ENCODE measurements at regions not wholly inside any gene's neighbourhood (a gene's known extent, or its start where the extent isn't known, plus 50 kb on each side); places are given as distances from the start of the nearest gene placed in this dataset.

DNA sequence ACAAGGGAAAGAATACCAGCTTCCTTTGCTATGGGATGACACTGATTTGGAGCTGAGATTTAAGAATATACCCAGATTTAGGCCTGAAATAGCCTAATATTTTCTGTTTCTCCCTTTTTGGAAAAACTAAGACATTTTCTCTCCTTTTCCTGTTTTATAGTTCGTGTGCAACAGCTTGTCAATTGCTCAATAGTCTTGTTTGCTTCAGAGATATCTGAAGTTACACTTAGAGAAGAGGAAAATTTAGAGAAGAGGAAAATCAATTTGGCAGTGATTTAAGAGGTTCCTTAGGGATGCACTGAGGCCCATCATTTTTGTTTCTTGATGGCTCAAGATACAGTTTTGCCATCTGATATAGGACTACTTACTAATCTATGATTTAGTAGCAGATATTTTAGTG is 398.6 kb downstream of the RFPL4B start:
- no peak overlapping the region for H3K4me3 ChIP-seq (ENCODE audit: low read length)
- H3K4me1 ChIP-seq (ENCODE audit: insufficient read depth, low read length): peaks cover 19% of the 10 kb centered on the region; the same call in 1 of the 2 replicates
- H3K27ac ChIP-seq (ENCODE audit: low read length): no peak overlapping the region
- no peaks in the 10 kb centered on the region for H3K9me3 ChIP-seq (ENCODE audit: insufficient read depth, low read depth, low read length)
- no peak overlapping the region for H3K9ac ChIP-seq (ENCODE audit: low read depth, low read length)
- H3K27me3 ChIP-seq (ENCODE audit: insufficient read depth, low read length): no peaks in the 10 kb centered on the region
- no peaks in the 10 kb centered on the region for H3K36me3 ChIP-seq (ENCODE audit: insufficient read depth, low read depth, low read length)

DNA sequence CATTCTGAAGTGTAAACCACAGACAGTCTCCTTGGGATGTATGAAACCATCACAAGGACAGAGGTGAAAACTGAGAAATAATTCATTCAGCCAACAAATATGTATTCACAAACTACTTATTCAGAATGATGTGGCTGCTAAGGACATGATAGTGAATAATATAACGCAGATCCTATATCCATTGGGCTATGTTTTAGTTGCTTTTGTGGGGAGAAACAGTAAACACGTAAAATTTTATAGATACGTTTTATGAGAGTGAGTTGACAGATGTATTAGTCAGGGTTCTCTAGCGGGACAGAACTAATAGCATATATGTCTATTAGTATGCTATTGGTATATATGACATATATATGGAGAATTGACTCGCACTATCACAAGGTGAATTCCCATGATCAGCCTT is 402.5 kb downstream of the RFPL4B start:
- Histone ChIP-seq H3K4me3 (ENCODE audit: low read length) (no peak overlapping the region), H3K36me3 (ENCODE audit: insufficient read depth, low read depth, low read length) (no peaks in the 10 kb centered on the region), H3K27me3 (ENCODE audit: insufficient read depth, low read length) (no peaks in the 10 kb centered on the region), H3K27ac (ENCODE audit: low read length) (no peak overlapping the region), H3K9me3 (ENCODE audit: insufficient read depth, low read depth, low read length) (no peaks in the 10 kb centered on the region), H3K9ac (ENCODE audit: low read depth, low read length) (no peak overlapping the region), H3K4me1 (ENCODE audit: insufficient read depth, low read length) (peaks cover under 1% of the 10 kb centered on the region; the same call in 1 of the 2 replicates)

DNA sequence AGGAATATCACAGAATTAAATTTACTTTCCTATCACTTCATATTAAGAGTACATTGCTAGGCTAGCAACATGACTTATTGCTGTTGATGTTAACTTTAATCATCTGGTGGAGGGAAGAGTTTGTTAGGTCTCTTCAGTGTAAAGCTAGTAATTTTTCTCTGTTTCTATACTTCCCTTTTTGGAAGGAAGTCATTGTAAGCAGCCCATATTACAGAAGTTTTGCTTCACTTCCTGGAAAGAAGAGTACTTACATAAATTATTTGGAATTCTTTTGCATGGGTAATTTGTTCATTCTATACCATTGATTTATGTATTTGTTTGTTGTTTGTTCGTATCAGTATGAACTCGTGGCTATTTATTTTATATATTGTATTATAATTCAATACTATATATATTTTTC is 405.2 kb downstream of the RFPL4B start:
- Histone ChIP-seq H3K4me1 (ENCODE audit: insufficient read depth, low read length) (no peaks in the 10 kb centered on the region), H3K4me3 (ENCODE audit: low read length) (no peak overlapping the region), H3K27me3 (ENCODE audit: insufficient read depth, low read length) (no peaks in the 10 kb centered on the region), H3K9ac (ENCODE audit: low read depth, low read length) (no peak overlapping the region), H3K36me3 (ENCODE audit: insufficient read depth, low read depth, low read length) (no peaks in the 10 kb centered on the region), H3K27ac (ENCODE audit: low read length) (no peak overlapping the region), H3K9me3 (ENCODE audit: insufficient read depth, low read depth, low read length) (no peaks in the 10 kb centered on the region)

DNA sequence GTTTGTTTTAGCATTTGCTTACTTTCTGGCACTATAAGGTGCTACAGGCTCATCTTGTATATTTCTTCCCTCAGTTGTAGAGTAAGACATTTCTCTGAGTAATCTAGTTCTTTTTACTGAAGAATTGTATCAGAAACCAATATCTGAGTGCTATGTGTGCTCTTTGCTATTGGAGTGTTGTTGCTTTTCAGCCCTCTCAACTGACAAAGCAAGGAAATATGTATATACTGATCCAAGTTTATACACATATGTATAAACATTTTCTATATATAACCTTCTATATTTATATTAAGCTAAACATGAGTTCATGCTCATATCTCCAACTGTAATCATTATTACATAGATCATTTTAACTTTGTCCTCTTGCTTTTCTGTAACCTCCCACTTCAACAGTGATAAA is 405.7 kb downstream of the RFPL4B start:
- no peaks in the 10 kb centered on the region for H3K4me1 ChIP-seq (ENCODE audit: insufficient read depth, low read length)
- H3K27ac ChIP-seq (ENCODE audit: low read length): no peak overlapping the region
- H3K9ac ChIP-seq (ENCODE audit: low read depth, low read length): no peak overlapping the region
- H3K4me3 ChIP-seq (ENCODE audit: low read length): no peak overlapping the region
- H3K27me3 ChIP-seq (ENCODE audit: insufficient read depth, low read length): no peaks in the 10 kb centered on the region
- no peaks in the 10 kb centered on the region for H3K9me3 ChIP-seq (ENCODE audit: insufficient read depth, low read depth, low read length)
- H3K36me3 ChIP-seq (ENCODE audit: insufficient read depth, low read depth, low read length): no peaks in the 10 kb centered on the region

DNA sequence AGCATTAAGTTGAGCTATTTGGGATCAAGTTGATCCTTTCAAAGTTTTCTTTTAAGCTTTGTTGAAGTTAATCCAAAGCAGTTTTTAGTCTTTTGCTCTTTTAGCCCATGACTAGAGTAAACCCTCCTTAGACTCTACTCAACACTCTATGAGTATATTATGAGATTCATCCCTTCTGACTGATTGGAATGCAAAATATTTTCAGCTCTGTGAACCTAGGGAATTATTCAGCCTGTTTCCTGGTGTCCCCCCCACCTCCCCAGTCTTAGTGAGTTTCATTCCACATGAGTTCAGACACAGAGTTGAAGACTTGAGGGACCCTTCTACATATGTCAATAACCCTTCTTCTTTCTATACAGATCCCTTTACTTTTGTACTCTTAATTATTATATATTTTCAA is 413.7 kb downstream of the RFPL4B start:
- Histone ChIP-seq H3K36me3 (ENCODE audit: insufficient read depth, low read depth, low read length) (no peaks in the 10 kb centered on the region), H3K9me3 (ENCODE audit: insufficient read depth, low read depth, low read length) (no peaks in the 10 kb centered on the region), H3K27me3 (ENCODE audit: insufficient read depth, low read length) (no peaks in the 10 kb centered on the region), H3K9ac (ENCODE audit: low read depth, low read length) (no peak overlapping the region), H3K4me3 (ENCODE audit: low read length) (no peak overlapping the region), H3K4me1 (ENCODE audit: insufficient read depth, low read length) (no peaks in the 10 kb centered on the region), H3K27ac (ENCODE audit: low read length) (no peak overlapping the region)

DNA sequence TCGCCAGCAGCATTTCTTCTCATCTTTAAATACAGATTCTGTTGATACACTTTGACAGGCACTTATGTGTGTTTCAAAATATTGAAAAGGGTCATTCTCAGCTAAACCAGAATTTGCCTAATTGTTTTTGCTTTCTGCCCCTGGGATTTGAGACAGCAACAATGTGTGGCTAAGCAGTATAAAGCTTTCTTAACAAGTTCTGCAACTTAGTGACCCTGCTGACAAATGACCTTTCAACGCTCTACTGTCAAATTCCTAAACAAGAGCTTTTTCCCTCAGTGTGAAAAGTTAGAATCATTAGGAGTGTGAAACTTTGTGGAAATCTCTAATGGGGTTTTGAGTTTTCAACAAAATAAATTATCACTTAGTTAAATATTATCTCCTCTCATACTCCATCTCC is 414.6 kb downstream of the RFPL4B start:
- H3K27ac ChIP-seq (ENCODE audit: low read length): no peak overlapping the region
- no peaks in the 10 kb centered on the region for H3K36me3 ChIP-seq (ENCODE audit: insufficient read depth, low read depth, low read length)
- H3K9ac ChIP-seq (ENCODE audit: low read depth, low read length): no peak overlapping the region
- H3K4me3 ChIP-seq (ENCODE audit: low read length): no peak overlapping the region
- H3K27me3 ChIP-seq (ENCODE audit: insufficient read depth, low read length): no peaks in the 10 kb centered on the region
- peaks cover 1% of the 10 kb centered on the region; the same call in 1 of the 2 replicates for H3K9me3 ChIP-seq (ENCODE audit: insufficient read depth, low read depth, low read length)
- no peaks in the 10 kb centered on the region for H3K4me1 ChIP-seq (ENCODE audit: insufficient read depth, low read length)

DNA sequence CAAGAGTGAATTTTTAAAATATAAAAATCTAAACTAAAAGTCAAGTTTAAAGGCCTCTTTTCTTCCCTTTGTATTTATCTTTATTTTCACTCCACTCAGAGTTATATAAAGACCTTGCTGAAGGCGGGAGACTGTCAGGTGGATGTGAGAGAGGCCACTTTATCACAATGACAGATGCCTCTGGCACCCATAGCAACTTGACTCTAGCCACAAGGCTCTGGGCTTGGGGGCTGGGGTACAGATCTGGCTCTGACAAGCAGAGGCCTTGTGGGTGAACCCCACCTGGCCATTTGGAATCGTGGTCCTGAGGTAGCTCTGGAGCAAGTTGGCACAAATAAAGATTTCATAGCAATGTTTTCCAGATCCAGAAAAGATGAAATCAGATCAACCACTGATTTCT is 417.2 kb downstream of the RFPL4B start:
- peaks cover 14% of the 10 kb centered on the region; the same call in 1 of the 2 replicates for H3K9me3 ChIP-seq (ENCODE audit: insufficient read depth, low read depth, low read length)
- H3K9ac ChIP-seq (ENCODE audit: low read depth, low read length): no peak overlapping the region
- no peaks in the 10 kb centered on the region for H3K36me3 ChIP-seq (ENCODE audit: insufficient read depth, low read depth, low read length)
- H3K27me3 ChIP-seq (ENCODE audit: insufficient read depth, low read length): no peaks in the 10 kb centered on the region
- H3K4me3 ChIP-seq (ENCODE audit: low read length): no peak overlapping the region
- H3K27ac ChIP-seq (ENCODE audit: low read length): no peak overlapping the region
- H3K4me1 ChIP-seq (ENCODE audit: insufficient read depth, low read length): no peaks in the 10 kb centered on the region

DNA sequence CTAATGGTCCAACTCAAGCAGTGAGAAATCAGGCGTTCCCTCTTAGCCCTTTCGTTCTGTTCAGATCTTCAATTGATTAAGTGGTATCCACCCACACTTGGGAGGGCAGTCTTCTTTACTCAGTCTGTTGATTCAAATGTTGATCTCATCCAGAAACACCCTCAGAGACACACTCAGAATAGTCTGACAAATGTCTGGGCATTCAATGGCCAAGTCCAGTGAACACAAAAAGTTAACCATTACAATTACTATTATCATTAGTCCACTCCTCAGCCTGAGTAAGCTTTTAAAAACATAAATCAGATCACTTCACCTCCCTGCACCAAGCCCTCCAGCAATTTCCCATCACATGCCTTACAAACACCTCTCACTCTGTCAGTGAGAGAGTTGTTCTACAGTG is 423.2 kb downstream of the RFPL4B start:
- no peak overlapping the region for H3K27ac ChIP-seq (ENCODE audit: low read length)
- no peak overlapping the region for H3K4me3 ChIP-seq (ENCODE audit: low read length)
- H3K36me3 ChIP-seq (ENCODE audit: insufficient read depth, low read depth, low read length): no peaks in the 10 kb centered on the region
- peaks cover 14% of the 10 kb centered on the region; the same call in 1 of the 2 replicates for H3K9me3 ChIP-seq (ENCODE audit: insufficient read depth, low read depth, low read length)
- no peaks in the 10 kb centered on the region for H3K27me3 ChIP-seq (ENCODE audit: insufficient read depth, low read length)
- no peak overlapping the region for H3K9ac ChIP-seq (ENCODE audit: low read depth, low read length)
- H3K4me1 ChIP-seq (ENCODE audit: insufficient read depth, low read length): no peaks in the 10 kb centered on the region

- Histone ChIP-seq H3K9ac (ENCODE audit: low read depth, low read length) (no peak overlapping the region), H3K4me1 (ENCODE audit: insufficient read depth, low read length) (no peaks in the 10 kb centered on the region), H3K9me3 (ENCODE audit: insufficient read depth, low read depth, low read length) (peaks cover under 1% of the 10 kb centered on the region; the same call in 1 of the 2 replicates), H3K27me3 (ENCODE audit: insufficient read depth, low read length) (no peaks in the 10 kb centered on the region), H3K4me3 (ENCODE audit: low read length) (no peak overlapping the region), H3K36me3 (ENCODE audit: insufficient read depth, low read depth, low read length) (no peaks in the 10 kb centered on the region), H3K27ac (ENCODE audit: low read length) (no peak overlapping the region)
Measured at GRCh38 chr6:112773187-112773586, 426.1 kb downstream of the RFPL4B start.

DNA sequence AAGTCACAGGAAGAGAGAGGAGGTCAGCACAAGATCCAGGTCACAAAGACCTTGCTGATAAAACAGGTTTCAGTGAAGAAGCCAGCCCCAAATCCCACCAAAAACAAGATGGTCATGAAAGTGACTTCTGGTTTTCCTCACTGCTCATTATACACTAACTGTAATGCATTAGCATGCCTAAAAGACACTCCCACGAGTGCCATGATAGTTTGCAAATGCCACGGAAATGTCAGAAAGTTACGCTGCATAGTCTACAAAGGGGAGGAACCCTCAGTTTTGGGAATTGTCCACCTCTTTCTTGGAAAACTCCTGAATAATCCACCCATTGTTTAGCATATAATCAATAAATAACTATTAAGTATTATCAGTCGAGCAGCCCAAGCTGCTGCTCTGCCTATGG is 427.2 kb downstream of the RFPL4B start:
- Histone ChIP-seq H3K9ac (ENCODE audit: low read depth, low read length) (no peak overlapping the region), H3K27ac (ENCODE audit: low read length) (no peak overlapping the region), H3K27me3 (ENCODE audit: insufficient read depth, low read length) (no peaks in the 10 kb centered on the region), H3K4me1 (ENCODE audit: insufficient read depth, low read length) (no peaks in the 10 kb centered on the region), H3K36me3 (ENCODE audit: insufficient read depth, low read depth, low read length) (no peaks in the 10 kb centered on the region), H3K4me3 (ENCODE audit: low read length) (no peak overlapping the region), H3K9me3 (ENCODE audit: insufficient read depth, low read depth, low read length) (no peaks in the 10 kb centered on the region)

DNA sequence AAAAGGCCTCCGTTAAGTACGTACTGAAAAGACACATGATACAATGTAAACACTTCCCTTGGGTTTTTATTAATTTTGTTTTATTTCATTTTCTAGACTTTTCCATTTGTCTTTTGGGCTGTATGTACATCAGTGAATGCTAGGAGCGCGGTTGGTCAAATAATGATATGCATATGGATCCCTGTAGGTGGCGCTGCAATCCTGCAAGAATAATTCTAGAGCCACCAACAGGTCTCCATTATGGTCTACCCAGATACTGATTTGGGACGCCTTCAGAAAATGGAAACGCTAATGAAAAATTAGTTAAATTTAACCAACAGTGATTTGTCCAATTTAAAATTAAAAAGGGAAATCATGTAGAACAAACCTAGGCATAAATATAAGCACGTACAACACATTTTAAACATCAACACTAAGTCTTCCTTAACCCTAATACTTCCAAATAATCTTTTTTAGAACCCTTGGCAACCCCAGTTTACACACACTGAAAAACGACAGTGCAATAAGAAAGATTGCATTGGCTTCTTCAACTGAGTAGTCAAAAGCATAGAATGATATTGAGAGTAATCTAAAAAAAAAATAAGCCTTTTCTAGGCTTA is 433.5 kb downstream of the RFPL4B start:
- no peak overlapping the region for H3K4me3 ChIP-seq (ENCODE audit: low read length)
- H3K4me1 ChIP-seq (ENCODE audit: insufficient read depth, low read length): peaks cover 5% of the 10 kb centered on the region; the same call in 1 of the 2 replicates
- no peak overlapping the region for H3K27ac ChIP-seq (ENCODE audit: low read length)
- no peaks in the 10 kb centered on the region for H3K27me3 ChIP-seq (ENCODE audit: insufficient read depth, low read length)
- no peaks in the 10 kb centered on the region for H3K36me3 ChIP-seq (ENCODE audit: insufficient read depth, low read depth, low read length)
- H3K9ac ChIP-seq (ENCODE audit: low read depth, low read length): no peak overlapping the region
- H3K9me3 ChIP-seq (ENCODE audit: insufficient read depth, low read depth, low read length): no peaks in the 10 kb centered on the region

GRCh38 chr6:112781241-112781640 is 434.1 kb downstream of the RFPL4B start:
- Histone ChIP-seq H3K9ac (ENCODE audit: low read depth, low read length) (no peak overlapping the region), H3K27me3 (ENCODE audit: insufficient read depth, low read length) (no peaks in the 10 kb centered on the region), H3K9me3 (ENCODE audit: insufficient read depth, low read depth, low read length) (no peaks in the 10 kb centered on the region), H3K4me3 (ENCODE audit: low read length) (no peak overlapping the region), H3K4me1 (ENCODE audit: insufficient read depth, low read length) (peaks cover 5% of the 10 kb centered on the region; the same call in 1 of the 2 replicates), H3K27ac (ENCODE audit: low read length) (no peak overlapping the region), H3K36me3 (ENCODE audit: insufficient read depth, low read depth, low read length) (no peaks in the 10 kb centered on the region)

All from iPS-20b (cell line).